ENCODE measurements at regions not wholly inside any gene's neighbourhood (a gene's known extent, or its start where the extent isn't known, plus 50 kb on each side); places are given as distances from the start of the nearest gene placed in this dataset.

DNA sequence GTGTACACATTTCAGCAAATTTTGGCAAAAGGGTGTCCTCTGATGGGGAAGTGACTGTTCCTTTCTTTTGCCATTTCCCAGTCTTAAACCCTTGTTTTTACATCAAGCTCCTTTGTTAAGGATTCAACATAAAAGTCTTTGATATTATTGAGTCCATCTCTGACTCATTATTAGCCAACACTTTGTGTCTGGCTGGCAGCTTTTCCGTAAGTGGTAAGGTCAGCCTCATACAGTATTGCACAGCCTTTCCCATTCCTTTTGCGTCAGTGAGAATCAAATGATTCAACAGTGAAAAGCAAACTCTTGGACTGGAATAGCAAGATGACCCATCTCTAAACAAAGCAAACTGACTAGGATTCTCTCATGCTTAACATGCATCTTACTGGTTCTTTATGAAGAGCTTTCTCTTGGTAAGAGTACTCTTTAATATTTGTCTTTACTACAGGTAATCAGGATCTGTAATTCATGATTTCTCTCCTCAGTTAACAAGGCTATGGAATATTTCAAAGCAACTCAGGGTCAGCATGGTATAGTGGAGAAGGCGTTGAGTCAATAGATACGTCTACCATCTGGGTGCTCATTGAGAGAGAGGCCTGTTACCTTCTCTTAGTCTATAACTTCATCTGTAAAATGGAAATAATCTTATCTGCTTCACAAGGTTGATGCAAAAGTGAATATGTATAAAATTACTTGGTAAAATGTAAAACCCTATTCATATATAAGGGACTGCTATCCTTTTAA, 183.6 kb downstream of the PRL start:
- no peak for TF ChIP-seq EZH2 (IDR thresholded peaks at IDR 0.05; ENCODE audit: borderline replicate concordance, low read length)
- TF ChIP-seq, protein P1, sequence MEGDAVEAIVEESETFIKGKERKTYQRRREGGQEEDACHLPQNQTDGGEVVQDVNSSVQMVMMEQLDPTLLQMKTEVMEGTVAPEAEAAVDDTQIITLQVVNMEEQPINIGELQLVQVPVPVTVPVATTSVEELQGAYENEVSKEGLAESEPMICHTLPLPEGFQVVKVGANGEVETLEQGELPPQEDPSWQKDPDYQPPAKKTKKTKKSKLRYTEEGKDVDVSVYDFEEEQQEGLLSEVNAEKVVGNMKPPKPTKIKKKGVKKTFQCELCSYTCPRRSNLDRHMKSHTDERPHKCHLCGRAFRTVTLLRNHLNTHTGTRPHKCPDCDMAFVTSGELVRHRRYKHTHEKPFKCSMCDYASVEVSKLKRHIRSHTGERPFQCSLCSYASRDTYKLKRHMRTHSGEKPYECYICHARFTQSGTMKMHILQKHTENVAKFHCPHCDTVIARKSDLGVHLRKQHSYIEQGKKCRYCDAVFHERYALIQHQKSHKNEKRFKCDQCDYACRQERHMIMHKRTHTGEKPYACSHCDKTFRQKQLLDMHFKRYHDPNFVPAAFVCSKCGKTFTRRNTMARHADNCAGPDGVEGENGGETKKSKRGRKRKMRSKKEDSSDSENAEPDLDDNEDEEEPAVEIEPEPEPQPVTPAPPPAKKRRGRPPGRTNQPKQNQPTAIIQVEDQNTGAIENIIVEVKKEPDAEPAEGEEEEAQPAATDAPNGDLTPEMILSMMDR (IDR thresholded peaks at IDR 0.05; ENCODE audit: low read length): no peak

Measured in OCI-LY1 (cell line).